ENCODE measurements at regions not wholly inside any gene's neighbourhood (a gene's known extent, or its start where the extent isn't known, plus 50 kb on each side); places are given as distances from the start of the nearest gene placed in this dataset.
A peak's percentile ranks its signal among the peaks of the same experiment; 100 is the strongest.
"Not testable (repeated sequence)": the region's sequence is repeated elsewhere in the genome, so short reads cannot be mapped to it uniquely, and the experiment has no call there.

- TF ChIP-seq ATF4 (CRISPR knock-in tag; IDR thresholded peaks at IDR 0.05) (no peak), KLF1 (tag; IDR thresholded peaks at IDR 0.05) (no peak), PYGO2 (tag; IDR thresholded peaks at IDR 0.05) (no peak), SRSF9 (IDR thresholded peaks at IDR 0.05; ENCODE audit: borderline replicate concordance, low read depth, low read length) (no peak), ATF1 (CRISPR knock-in tag; IDR thresholded peaks at IDR 0.05) (no peak), ATF1 (tag; IDR thresholded peaks at IDR 0.05) (no peak), DPF2 (IDR thresholded peaks at IDR 0.05) (peak; percentile 90), ZC3H4 (CRISPR knock-in tag; IDR thresholded peaks at IDR 0.05; ENCODE audit: borderline replicate concordance) (no peak), GATAD2A (IDR thresholded peaks at IDR 0.05) (no peak), ZFP30 (CRISPR knock-in tag; IDR thresholded peaks at IDR 0.05; ENCODE audit: borderline replicate concordance) (no peak), ZC3H11A (IDR thresholded peaks at IDR 0.05; ENCODE audit: low read depth, low read length) (no peak), SMARCE1 (IDR thresholded peaks at IDR 0.05) (peak; percentile 79), FOXA3 (CRISPR knock-in tag; conservative IDR thresholded peaks at IDR 0.05 in 1 of 2, IDR thresholded peaks at IDR 0.05 in 1 of 2) (peak in 1 of 2 experiments; percentile 70; a peak in 2 of 4 replicates), ZKSCAN8 (CRISPR knock-in tag; IDR thresholded peaks at IDR 0.05) (no peak)
Observed at GRCh38 chr10:22086730-22087401, 83.3 kb upstream of the DNAJC1 start (continued).

- intact Hi-C loops (cut with micrococcal nuclease); H3K9me1 ChIP-seq (ENCODE audit: control insufficient read depth, insufficient read depth, low read length); H3K79me2 ChIP-seq (ENCODE audit: control insufficient read depth, insufficient read depth, low read length); DNase-seq (ENCODE audit: extremely low read depth in 1 of 4, low spot score in 3 of 4); H3K9me3 ChIP-seq (replicated peaks; ENCODE audit: control insufficient read depth, insufficient read depth, low read depth, low read length); in situ Hi-C loops (cut with MboI); CTCF ChIA-PET (ENCODE audit: low intra/inter-chr PET ratio); FAIRE-seq; BruUV-seq (replicated peaks); H3K4me1 ChIP-seq (replicated peaks in 1 of 2; ENCODE audit: control insufficient read depth in 2 of 2, insufficient read depth in 2 of 2, low read length in 2 of 2); H3K27me3 ChIP-seq (ENCODE audit: control insufficient read depth in 2 of 2, insufficient read depth in 2 of 2, low read length in 2 of 2); H3K9ac ChIP-seq (ENCODE audit: insufficient read depth in 1 of 2, low read depth in 2 of 2, low read length in 2 of 2); H4K20me1 ChIP-seq (replicated peaks; ENCODE audit: control insufficient read depth, insufficient read depth, low read length); H3K4me3 ChIP-seq; H3K27ac ChIP-seq (ENCODE audit: extremely low read depth, low read depth, low read length); POLR2A ChIA-PET; H2AFZ ChIP-seq (ENCODE audit: low read depth, low read length); ATAC-seq; H3K4me2 ChIP-seq (ENCODE audit: insufficient read depth, low read length); H3K36me3 ChIP-seq (ENCODE audit: control insufficient read depth, insufficient read depth, low read length): not testable (repeated sequence)
- 4% methylated on average over 3 of the region's 5 CpGs for WGBS (ENCODE audit: insufficient coverage, low coverage, missing lambda C conversion rate)
Observed at GRCh38 chr10:22079921-22080320, 76.4 kb upstream of the DNAJC1 start.
